ENCODE measurements at regions not wholly inside any gene's neighbourhood (a gene's known extent, or its start where the extent isn't known, plus 50 kb on each side); places are given as distances from the start of the nearest gene placed in this dataset.

DNA sequence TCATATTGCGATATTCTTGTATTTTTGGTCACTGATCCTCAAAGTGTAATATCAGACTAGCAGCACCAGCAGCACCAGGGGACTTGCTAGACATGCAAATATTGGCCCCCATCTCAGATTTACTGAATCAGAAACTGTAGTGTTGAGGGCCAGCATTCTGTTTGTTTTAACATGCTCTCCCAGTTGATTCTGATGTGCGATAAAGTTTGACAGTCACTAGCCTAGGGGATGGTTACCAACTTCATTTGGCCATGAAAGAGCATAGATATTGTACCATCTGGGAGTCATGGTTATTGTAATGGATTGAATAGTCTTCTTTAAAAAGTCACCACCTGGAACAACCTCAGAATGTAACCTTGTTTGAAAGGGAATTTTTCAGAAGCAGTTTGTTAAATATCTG, 1090.4 kb upstream of the RAG2 start:
- H3K4me3 ChIP-seq (ENCODE audit: low read depth, low read length), result no peak overlapping the region
- no peak for DNase-seq (ENCODE audit: low read depth)

DNA sequence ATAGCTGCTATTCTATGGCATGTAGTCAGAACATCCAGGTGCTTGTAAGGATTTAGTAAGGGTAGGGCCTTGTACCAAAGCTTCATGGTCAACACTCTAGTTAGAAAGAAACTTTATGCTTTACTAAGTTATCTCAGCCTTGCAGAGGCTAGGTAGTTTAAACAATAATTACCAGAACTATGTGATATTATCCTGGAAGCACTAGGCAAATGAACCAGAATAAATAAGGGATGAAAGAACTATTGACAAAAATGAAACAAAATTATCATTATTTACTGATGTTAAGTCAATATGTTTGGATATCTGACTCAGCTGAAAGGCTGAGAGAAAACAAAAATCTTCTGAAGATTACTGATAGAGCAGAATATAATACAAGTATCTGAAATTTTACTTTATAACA, 1089.1 kb upstream of the RAG2 start:
- DNase-seq (ENCODE audit: low read depth), result no peak

DNA sequence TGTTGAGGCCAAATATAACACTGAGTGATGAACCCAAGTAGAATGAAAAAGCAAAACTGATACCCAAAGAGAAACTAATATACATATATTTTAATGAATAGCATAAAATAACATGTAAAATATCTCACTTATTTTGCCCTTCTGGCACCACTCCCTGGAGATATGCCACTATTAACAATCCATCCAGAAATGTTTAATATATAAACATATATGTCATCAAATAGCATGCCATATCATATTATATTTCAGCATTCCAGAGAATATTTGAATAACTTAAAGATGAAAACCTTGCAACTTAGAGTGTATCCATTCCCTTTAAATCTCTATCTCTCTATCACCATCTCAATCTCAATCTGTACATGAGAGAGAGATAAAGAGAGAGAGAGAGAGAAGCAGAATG, 1073.3 kb upstream of the RAG2 start:
- no peak for DNase-seq (ENCODE audit: low read depth)
- H3K4me3 ChIP-seq (ENCODE audit: low read depth, low read length), result no peak overlapping the region

More for the DNA sequence above, 1089.1 kb upstream of the RAG2 start:
- H3K4me3 ChIP-seq (ENCODE audit: low read depth, low read length), result no peak overlapping the region

DNA sequence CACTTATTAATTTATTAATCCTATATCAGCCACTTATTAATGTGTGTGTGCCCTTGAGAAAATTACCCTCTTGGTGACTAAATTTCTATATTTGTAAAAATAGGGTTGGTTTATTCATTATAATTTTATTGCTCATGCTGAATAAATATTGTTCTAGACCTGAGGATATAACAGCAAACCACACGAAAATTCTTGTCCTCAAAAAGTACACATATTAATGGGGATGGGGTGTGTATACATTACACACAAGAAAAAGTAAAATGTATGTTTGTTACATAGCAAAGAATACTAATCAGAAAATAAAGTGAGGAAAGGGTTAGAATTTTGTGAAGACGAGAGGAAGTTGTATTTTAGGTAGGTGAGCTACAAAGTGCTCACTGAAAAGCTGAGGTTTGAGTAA, 1068.9 kb upstream of the RAG2 start:
- no peak for DNase-seq (ENCODE audit: low read depth)
- no peak overlapping the region for H3K4me3 ChIP-seq (ENCODE audit: low read depth, low read length)

DNA sequence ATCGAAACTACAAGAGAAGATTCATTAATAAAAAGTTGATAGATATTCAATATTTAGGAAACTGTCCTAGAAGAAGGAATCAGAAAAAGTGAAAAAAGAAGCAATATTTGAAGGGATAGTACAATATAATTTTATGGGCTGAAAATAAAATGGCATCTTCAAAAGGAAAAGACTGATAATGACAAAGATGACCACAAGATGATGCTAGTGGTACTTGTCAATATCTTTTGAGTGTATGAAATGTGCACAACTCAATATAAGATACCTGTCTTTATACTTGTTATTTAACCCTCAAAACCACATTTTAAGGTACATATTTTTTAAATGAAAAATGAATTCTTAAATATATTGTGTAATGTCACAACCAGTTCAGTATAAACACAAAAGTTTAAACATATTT, 1059.6 kb upstream of the RAG2 start:
- DNase-seq (ENCODE audit: low read depth), result no peak
- H3K4me3 ChIP-seq (ENCODE audit: low read depth, low read length), result no peak overlapping the region

DNA sequence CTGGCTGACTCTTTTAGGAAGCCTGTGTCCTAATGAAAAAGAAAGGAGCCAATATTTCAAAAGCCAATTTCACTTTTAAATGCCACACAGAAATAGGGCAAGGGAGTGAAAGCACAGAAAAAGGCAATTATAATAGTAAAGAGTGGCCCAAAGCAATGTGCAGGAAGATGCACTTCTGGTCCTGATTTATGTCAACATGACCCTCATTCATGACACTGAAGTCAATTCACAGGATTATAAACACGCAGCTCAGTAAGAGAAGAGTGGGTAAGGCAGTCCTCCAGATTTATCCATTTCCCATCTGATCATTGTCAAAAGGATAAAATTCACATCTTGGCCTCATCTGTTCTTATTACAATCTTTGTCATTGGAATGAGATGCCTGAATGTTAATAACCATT, 1049.7 kb upstream of the RAG2 start:
- no peak overlapping the region for H3K4me3 ChIP-seq (ENCODE audit: low read depth, low read length)
- no peak for DNase-seq (ENCODE audit: low read depth)

DNA sequence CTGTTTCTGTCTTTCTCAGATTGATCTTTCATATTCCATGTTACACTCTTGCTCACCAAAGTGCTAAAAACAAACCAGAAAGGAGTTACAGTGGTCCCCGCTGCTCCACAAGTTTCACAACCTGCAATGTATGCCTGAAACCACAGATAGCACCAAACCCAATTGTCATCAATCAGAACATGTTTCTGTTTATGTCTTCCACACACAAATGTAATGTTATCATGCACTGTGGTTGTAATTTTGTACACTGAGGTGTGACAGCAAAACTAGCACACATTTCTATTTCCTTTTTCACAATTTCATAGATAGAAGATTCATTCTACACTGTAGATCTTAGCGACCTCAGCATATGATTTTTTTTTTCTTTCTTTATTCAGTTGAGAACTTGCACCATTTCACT, 1045.9 kb upstream of the RAG2 start:
- no peak for DNase-seq (ENCODE audit: low read depth)
- no peak overlapping the region for H3K4me3 ChIP-seq (ENCODE audit: low read depth, low read length)

DNA sequence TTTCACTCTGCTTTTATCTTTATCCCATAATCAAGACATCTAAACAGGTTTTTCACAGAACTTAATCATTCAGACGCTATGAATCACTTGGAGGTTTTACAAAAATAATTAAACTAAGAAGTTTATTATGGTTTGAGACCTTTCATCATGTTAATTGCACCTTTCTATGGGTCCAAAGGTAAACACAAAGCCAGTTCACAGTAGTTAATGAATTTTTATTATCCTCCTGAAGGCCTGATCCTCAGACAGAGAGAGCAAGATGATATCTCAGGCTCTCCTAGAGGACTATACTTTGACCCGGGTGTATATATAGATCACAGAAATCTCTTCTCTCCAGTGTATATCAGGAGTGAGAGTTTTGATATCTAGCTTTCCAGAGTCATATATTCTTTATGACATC, 1044.3 kb upstream of the RAG2 start:
- no peak overlapping the region for H3K4me3 ChIP-seq (ENCODE audit: low read depth, low read length)
- no peak for DNase-seq (ENCODE audit: low read depth)

DNA sequence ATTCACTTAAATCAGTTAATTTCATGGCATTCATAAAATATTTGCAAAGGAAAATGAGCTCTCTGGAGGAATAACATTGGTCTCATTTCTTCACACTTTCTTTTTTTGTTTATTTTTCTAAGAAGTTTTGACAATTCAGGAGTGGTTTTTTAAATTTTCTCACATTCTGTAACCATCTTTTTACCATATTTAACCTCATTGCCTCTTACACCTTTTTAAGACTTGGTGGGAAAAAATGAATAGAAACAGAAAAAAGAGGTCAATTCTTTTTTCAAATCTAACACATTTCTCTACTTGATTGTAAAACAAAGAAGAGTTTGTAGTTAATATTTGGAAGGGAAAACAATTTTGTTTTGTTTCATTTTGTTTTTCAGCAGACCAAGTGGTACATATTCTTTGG, 1034.7 kb upstream of the RAG2 start:
- DNase-seq (ENCODE audit: low read depth), result no peak
- no peak overlapping the region for H3K4me3 ChIP-seq (ENCODE audit: low read depth, low read length)

DNA sequence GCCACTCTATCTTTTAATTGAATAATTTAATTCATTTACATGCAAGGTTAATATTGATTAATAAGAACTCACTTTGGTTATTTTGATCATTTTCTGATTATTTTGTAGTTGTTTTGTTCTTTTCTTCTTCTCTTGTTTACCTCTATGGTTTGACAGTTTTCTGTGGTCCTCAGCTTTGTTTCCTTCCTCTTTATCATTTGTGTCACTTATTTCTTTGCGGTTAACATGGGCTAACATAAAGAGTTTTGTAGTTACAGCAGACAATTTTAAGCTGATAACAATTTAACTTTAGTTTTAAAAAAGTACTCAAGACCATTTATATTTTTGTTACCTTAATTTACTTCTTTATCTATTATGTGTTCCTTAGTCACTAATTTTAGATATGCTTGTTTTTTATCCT, 1032.8 kb upstream of the RAG2 start:
- no peak overlapping the region for H3K4me3 ChIP-seq (ENCODE audit: low read depth, low read length)
- DNase-seq (ENCODE audit: low read depth), result no peak

DNA sequence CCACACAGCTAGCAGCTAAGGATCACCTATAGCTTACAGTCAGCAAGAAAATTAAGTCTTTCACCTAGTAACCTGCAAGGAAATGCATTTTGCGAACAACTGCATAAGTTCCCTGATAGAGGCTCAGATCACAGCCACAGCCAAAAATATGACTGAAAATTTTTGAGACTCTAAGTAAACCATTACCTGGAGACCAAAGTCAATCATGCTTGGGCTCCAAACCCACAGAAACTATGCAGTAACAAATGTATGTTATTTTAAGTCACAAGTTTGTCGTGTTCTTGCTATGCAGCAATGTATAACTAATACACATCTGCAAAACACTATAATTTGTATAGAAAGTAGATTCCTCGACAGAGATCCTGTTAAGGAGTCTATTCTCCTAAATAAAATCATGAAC, 1025.7 kb upstream of the RAG2 start:
- no peak for DNase-seq (ENCODE audit: low read depth)

DNA sequence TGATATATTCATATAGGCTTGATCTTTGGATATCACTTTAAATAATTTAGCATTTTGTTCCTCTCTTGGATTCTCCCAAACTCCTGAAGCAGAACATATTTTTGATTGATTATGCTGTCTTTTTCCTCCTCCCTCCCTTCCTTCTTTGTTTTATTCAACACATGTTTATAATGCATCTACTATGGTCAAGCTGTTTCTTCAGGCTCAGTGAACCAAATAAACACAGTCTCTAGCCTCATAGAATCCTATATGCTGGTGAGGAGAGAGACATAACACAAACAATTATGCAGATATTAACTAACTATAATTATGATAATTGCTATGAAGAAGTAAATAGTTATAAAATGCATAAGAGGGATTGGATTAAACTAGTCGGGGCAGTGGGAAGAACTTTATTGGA, 1023.6 kb upstream of the RAG2 start:
- H3K4me3 ChIP-seq (ENCODE audit: low read depth, low read length), result no peak overlapping the region

More for the DNA sequence above, 1025.7 kb upstream of the RAG2 start:
- H3K4me3 ChIP-seq (ENCODE audit: low read depth, low read length), result no peak overlapping the region

DNA sequence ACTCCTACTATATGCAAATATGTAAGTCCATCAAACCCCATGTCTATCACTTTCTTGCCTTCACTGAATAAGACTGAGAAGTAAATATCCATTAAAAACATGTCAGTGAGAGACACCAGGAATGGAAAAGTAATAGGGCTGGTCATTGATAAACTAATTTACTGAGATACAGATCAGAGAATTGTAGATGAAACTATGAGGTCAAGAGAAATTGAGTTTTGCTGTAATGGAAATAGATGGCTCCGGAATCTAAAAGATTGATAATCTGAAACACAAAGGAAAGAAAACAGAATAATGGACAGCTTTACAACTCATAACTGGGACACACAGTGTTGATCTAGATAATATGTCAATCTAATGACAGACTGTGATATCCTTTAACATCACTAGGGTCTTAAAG, 1018.3 kb upstream of the RAG2 start:
- no peak for DNase-seq (ENCODE audit: low read depth)
- H3K4me3 ChIP-seq (ENCODE audit: low read depth, low read length), result no peak overlapping the region

More for the DNA sequence above, 1023.6 kb upstream of the RAG2 start:
- DNase-seq (ENCODE audit: low read depth), result no peak

DNA sequence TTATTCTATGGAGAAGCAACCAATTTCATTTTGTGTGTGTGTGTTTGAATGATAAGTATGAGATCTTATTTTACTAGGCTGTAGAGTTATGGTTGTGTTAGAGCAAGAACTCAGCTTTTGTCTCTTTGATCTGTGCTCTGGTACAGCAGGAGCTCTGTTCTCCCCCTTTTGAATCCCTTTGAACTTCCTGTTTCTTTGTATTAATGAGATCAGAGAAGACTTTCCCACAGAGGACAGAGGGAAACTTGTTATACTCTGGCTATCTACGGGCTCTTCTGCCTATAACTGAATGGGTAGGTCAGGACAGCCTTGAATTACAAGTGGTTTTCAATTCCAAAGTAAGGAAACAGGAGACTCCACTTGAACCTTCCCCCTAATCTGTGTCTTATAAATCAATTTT, 1015.0 kb upstream of the RAG2 start:
- no peak for DNase-seq (ENCODE audit: low read depth)
- H3K4me3 ChIP-seq (ENCODE audit: low read depth, low read length), result no peak overlapping the region

DNA sequence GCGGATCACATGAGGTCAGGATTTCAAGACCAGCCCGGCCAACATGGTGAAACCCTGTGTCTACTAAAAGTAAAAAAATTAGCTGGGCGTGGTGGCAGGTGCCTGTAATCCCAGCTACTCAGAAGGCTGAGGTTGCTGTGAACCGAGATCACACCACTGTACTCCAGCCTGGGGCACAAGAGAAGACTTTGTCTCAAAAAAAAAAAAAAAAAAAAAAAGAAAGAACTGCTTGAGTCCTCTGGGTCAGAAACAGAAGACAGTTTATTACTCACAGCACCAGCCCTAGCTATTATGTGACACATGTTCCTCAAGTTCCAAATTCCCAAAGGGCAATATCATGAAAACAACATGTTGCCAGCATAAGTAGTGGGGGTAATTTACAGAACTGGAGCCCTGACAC, 1014.1 kb upstream of the RAG2 start:
- DNase-seq (ENCODE audit: low read depth), result no peak
- H3K4me3 ChIP-seq (ENCODE audit: low read depth, low read length), result no peak overlapping the region

DNA sequence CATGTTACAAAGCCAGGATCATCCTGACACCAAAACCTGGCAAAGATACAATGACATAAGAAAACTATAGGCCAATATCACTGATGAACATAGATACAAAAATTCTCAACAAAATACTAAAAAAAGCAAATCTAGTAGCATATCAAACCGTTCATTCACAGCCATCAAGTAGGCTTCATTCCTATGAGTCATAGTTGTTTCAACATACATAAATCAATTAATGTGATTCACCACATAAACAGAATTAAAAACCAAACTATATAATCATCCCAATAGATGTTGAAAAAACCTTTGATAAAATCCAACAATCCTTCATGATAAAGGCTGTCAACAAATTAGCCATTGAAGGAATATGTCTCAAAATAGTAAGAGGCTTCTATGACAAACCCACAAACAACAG, 1007.2 kb upstream of the RAG2 start:
- H3K4me3 ChIP-seq (ENCODE audit: low read depth, low read length), result no peak overlapping the region
- DNase-seq (ENCODE audit: low read depth), result no peak

DNA sequence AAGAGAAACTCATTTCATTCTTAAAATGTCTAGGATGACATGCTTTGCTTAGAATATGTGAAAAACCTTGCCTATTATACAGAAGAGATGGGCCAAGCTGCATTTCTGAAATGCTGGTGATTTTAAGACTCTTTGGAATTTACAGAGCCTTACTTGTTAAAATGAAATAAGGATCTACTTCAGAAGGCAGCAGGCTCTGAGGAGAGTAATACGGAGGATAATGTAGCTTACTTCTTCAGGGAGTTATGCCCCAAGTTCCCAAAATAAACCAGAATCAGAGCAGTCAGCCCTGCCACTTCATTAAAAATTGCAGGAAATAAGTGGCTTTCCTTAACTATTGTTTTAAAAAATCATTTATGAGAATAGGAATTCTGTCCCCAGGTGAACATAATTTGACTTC, 1000.3 kb upstream of the RAG2 start:
- H3K4me3 ChIP-seq (ENCODE audit: low read depth, low read length), result no peak overlapping the region

DNA sequence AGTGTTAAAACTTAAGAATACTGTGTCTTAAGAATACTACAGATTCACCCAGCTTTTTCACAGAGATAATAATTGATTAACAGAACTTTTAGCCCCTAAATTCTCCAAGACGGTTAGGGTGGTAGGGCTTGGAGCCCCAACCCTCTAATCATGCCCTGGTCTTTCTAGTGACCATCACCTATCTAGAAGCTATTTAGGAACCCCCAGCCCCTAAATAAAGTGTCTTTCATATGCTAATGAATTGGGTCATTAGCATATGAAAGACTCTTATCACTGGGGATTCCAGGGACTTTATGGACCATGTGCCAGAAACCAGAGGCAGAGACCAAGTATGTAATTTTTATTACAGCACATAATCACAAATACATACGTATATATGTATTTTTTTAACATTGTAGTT, 999.7 kb upstream of the RAG2 start:
- DNase-seq (ENCODE audit: low read depth), result no peak
- H3K4me3 ChIP-seq (ENCODE audit: low read depth, low read length), result no peak overlapping the region

More for the DNA sequence above, 1000.3 kb upstream of the RAG2 start:
- no peak for DNase-seq (ENCODE audit: low read depth)

DNA sequence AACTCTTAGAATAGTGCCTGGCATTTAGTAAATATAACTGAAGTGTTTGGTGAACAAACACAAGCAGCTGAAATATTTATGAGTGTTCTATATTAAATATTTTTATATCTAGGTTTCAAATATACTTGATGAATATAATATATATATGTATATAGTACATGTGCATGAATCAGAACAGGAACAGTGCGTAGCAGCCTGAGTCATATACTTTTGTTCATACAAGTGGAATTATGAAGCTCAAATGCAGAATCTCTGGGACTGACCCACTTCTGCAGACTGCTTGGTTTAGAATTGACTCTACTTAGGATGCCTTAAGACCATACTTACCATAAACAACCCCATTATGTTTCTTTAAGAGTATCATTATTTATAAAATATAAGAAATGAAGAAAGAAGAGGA, 997.8 kb upstream of the RAG2 start:
- no peak for DNase-seq (ENCODE audit: low read depth)
- no peak overlapping the region for H3K4me3 ChIP-seq (ENCODE audit: low read depth, low read length)

DNA sequence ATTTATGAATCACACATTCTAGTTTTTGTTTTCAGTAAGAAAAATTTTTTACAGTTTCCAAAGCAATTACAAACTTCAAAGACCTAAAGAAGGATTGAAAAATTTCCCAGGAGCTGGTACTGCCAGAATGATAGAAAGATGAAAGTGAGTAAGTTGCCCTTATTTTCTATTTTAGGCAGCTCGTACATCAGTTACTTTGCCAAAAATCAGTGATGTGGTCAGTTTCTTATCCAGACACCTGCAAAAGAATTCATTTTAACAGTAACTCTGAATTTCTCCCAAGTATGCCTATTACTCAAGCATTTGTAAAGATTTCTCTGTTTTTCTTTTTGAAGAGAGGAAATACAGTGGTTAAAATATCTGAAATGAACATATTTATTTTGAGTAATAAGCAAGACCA, 976.3 kb upstream of the RAG2 start:
- H3K4me3 ChIP-seq (ENCODE audit: low read depth, low read length), result no peak overlapping the region
- DNase-seq (ENCODE audit: low read depth), result no peak

DNA sequence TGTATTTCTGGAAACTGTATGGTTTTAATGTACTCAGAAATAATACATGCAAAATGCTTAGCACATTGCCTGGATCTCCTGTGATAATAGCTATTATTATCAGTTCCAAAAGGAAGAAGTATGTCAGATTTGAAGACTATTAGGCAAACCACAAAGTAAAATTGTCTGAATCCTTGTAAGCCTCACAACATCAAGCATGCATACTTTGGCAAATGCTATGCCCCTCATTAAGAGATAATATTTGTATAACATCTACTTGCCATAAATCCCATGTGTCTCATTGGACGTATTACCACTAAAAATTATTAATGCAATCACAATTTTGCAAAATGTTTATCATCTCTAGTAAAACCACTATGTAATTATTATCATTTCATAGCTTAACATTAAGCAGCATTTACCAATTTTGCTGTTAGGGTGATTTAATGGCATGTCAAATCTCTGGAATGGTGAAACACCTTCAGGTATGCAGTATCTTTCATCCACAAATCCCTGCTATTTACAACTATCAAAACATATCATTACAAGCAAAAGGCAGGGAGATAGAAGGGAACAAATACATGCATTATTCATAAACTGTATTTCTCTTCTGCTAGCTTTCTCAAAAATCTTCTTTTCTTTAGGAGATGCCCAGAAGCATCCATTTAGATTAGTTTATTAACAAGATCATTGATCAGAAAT, 974.6 kb upstream of the RAG2 start:
- H3K4me3 ChIP-seq (ENCODE audit: low read depth, low read length), result no peak overlapping the region
- no peak for DNase-seq (ENCODE audit: low read depth)

DNA sequence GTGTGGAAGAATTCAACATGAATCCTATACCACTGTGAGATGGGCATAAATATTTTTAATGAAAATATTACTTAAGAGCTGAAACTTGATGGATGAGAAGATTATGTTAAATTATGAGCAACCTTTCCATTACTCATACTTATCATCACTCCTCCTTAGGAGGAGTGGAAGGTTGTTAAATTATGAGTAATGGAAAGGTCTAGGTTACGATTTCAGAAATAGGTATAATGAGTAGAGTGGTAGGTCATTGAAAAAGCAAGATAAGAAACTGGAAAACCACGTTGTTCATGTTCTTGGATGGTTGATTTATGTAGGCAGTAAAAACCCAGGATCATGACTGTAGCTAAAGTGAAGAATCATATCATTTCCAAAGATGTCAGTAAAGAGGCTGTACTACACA, 973.2 kb upstream of the RAG2 start:
- no peak for DNase-seq (ENCODE audit: low read depth)
- no peak overlapping the region for H3K4me3 ChIP-seq (ENCODE audit: low read depth, low read length)
